Neural cell (in vitro differentiated cells): ENCODE measurements at regions not wholly inside any gene's neighbourhood (a gene's known extent, or its start where the extent isn't known, plus 50 kb on each side); places are given as distances from the start of the nearest gene placed in this dataset.

Source experiments
- EP300 ChIP-seq: fragments of 450-650 bp; conservative IDR thresholded peaks from 2 replicates; pipeline ENCODE4 v1.6.1; 2014; ENCODE audit warnings: antibody characterized with exemption, mild to moderate bottlenecking, moderate library complexity; ENCODE audit not compliant: poor library complexity, severe bottlenecking
- EZH2 ChIP-seq: fragments of 200-600, 300-800 bp; shearing (Covaris generic), sonication (generic); IDR thresholded peaks from 2 replicates; pipeline ENCODE4 v1.6.1; 2014; ENCODE audit warnings: antibody characterized with exemption, low read length, borderline replicate concordance, mild to moderate bottlenecking; ENCODE audit not compliant: insufficient read depth, poor library complexity, severe bottlenecking
- MXI1 ChIP-seq: fragments of 450-650 bp; conservative IDR thresholded peaks from 2 replicates; pipeline ENCODE4 v1.6.1; 2014; ENCODE audit warnings: antibody characterized with exemption, mild to moderate bottlenecking; ENCODE audit not compliant: poor library complexity, severe bottlenecking
- POLR2AphosphoS5 ChIP-seq: IDR thresholded peaks from 2 replicates; pipeline ENCODE4 v1.6.1; 2012
- RAD21 ChIP-seq: fragments of 450-650 bp; conservative IDR thresholded peaks from 2 replicates; pipeline ENCODE4 v1.6.1; 2014; ENCODE audit warnings: antibody characterized with exemption, mild to moderate bottlenecking, moderate library complexity
- TAF1 ChIP-seq: IDR thresholded peaks from 2 replicates; pipeline ENCODE4 v1.6.1; 2012; ENCODE audit warnings: low read depth
- TF ChIP-seq, protein P1 (sequence below): fragments of 450-650 bp; IDR thresholded peaks from 2 replicates; pipeline ENCODE4 v1.5.1; 2014; ENCODE audit warnings: antibody characterized with exemption, mild to moderate bottlenecking, moderate library complexity; ENCODE audit not compliant: poor library complexity, severe bottlenecking
- TF ChIP-seq, protein P2 (sequence below): IDR thresholded peaks from 2 replicates; pipeline ENCODE4 v1.6.1; 2012; ENCODE audit warnings: borderline replicate concordance

DNA sequence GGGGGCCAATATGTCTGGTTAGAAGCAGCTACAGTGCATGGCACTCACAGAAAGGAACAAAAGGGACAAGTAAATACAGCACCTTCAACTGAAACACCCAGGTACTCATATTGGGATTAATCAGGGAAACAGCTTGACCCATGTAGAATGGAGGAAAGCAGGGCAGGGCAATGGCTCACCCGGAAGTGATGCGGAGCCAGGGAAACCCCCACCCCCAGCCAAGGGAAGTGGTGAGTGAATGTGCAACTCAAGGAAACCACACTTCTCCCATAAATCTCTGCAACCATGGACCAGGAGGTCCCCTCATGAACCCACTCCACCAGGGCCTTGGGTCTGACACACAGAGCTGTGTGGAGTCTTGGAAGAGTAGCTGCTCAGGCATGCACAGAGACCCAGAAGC is 117.1 kb downstream of the MTHFS start:
- TF ChIP-seq POLR2AphosphoS5: no peak
- TF ChIP-seq, protein P1, sequence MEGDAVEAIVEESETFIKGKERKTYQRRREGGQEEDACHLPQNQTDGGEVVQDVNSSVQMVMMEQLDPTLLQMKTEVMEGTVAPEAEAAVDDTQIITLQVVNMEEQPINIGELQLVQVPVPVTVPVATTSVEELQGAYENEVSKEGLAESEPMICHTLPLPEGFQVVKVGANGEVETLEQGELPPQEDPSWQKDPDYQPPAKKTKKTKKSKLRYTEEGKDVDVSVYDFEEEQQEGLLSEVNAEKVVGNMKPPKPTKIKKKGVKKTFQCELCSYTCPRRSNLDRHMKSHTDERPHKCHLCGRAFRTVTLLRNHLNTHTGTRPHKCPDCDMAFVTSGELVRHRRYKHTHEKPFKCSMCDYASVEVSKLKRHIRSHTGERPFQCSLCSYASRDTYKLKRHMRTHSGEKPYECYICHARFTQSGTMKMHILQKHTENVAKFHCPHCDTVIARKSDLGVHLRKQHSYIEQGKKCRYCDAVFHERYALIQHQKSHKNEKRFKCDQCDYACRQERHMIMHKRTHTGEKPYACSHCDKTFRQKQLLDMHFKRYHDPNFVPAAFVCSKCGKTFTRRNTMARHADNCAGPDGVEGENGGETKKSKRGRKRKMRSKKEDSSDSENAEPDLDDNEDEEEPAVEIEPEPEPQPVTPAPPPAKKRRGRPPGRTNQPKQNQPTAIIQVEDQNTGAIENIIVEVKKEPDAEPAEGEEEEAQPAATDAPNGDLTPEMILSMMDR: no peak
- TF ChIP-seq RAD21: no peak
- TF ChIP-seq MXI1: no peak
- TF ChIP-seq, protein P2, sequence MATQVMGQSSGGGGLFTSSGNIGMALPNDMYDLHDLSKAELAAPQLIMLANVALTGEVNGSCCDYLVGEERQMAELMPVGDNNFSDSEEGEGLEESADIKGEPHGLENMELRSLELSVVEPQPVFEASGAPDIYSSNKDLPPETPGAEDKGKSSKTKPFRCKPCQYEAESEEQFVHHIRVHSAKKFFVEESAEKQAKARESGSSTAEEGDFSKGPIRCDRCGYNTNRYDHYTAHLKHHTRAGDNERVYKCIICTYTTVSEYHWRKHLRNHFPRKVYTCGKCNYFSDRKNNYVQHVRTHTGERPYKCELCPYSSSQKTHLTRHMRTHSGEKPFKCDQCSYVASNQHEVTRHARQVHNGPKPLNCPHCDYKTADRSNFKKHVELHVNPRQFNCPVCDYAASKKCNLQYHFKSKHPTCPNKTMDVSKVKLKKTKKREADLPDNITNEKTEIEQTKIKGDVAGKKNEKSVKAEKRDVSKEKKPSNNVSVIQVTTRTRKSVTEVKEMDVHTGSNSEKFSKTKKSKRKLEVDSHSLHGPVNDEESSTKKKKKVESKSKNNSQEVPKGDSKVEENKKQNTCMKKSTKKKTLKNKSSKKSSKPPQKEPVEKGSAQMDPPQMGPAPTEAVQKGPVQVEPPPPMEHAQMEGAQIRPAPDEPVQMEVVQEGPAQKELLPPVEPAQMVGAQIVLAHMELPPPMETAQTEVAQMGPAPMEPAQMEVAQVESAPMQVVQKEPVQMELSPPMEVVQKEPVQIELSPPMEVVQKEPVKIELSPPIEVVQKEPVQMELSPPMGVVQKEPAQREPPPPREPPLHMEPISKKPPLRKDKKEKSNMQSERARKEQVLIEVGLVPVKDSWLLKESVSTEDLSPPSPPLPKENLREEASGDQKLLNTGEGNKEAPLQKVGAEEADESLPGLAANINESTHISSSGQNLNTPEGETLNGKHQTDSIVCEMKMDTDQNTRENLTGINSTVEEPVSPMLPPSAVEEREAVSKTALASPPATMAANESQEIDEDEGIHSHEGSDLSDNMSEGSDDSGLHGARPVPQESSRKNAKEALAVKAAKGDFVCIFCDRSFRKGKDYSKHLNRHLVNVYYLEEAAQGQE: no peak
- TF ChIP-seq EP300: no peak
- no peak for TF ChIP-seq TAF1
- no peak for TF ChIP-seq EZH2
